ENCODE measurements at regions not wholly inside any gene's neighbourhood (a gene's known extent, or its start where the extent isn't known, plus 50 kb on each side); places are given as distances from the start of the nearest gene placed in this dataset.

GRCh38 chr11:13149991-13150390 lies 127.6 kb upstream of the BMAL1 start:
- no peak for TF ChIP-seq CTCF (IDR thresholded peaks at IDR 0.05 in 4 of 5, conservative IDR thresholded peaks at IDR 0.05 in 1 of 5)
- TF ChIP-seq POLR2A (IDR thresholded peaks at IDR 0.05) = no peak
